K562 (cell line): ENCODE measurements at regions not wholly inside any gene's neighbourhood (a gene's known extent, or its start where the extent isn't known, plus 50 kb on each side); places are given as distances from the start of the nearest gene placed in this dataset.

ENCODE experiments used
- ATAC-seq: fragments of 200-7000 bp; cut with Tn5 transposase; 3 replicates; pipeline ENCODE4 v1.9.1; 2020; ENCODE audit warnings: moderate library complexity
- BruUV-seq: library from RNA; stranded (reverse); fragments of 400-500 nt; replicated peaks from 2 replicates; lab custom pipeline; 2021; lab: Mats Ljungman, UMichigan
- CTCF ChIA-PET: fragments of 300-600 bp; formaldehyde crosslinking; extraction: SDS; loops from one replicate; lab custom pipeline; 2021; ENCODE audit warnings: low intra/inter-chr PET ratio; lab: Yijun Ruan, JAX
- POLR2A ChIA-PET: fragments of 300-600, 350-650 bp; sonication (Branson Sonifier 250); formaldehyde crosslinking; extraction: SDS; loops from one replicate; lab custom pipeline; 2021; ENCODE audit warnings: antibody characterized with exemption, inconsistent platforms; lab: Yijun Ruan, JAX
- DNase-seq, 4 experiments: peaks; one replicate each; pipeline versions ENCODE4 v3.0.0 to v3.0.0-alpha.2; 2011 to 2018; ENCODE audit warnings: low spot score in 3 of 4, mixed read lengths in 3 of 4; ENCODE audit errors: extremely low read depth in 1 of 4
- FAIRE-seq: peaks from 2 replicates; lab custom pipeline; 2011; peaks lifted over from hg19 to GRCh38; lab: Jason Lieb, UNC
- H2AFZ ChIP-seq: 2 replicates; pipeline ENCODE4 v1.6.0; 2011; ENCODE audit warnings: low read depth, low read length, control low read depth, inconsistent platforms
- H3K27ac ChIP-seq: fragments of 200-600 bp; 3 replicates; pipeline ENCODE4 v1.8.0; 2011; ENCODE audit warnings: low read depth, mild to moderate bottlenecking, control low read depth, inconsistent platforms, low read length, moderate library complexity, mixed read lengths; ENCODE audit errors: extremely low read depth
- H3K27me3 ChIP-seq, 2 experiments: fragments of 300-600 bp in 1 of 2; 2 replicates in 1 of 2; 3 replicates in 1 of 2; pipeline versions ENCODE4 v1.6.0 to v1.8.0; 2011; ENCODE audit warnings: inconsistent platforms in 2 of 2, low read length in 2 of 2, mild to moderate bottlenecking in 1 of 2, mixed read lengths in 1 of 2, moderate library complexity in 1 of 2; ENCODE audit not compliant: control insufficient read depth in 2 of 2, insufficient read depth in 2 of 2
- H3K36me3 ChIP-seq: fragments of 300-600 bp; 3 replicates; pipeline ENCODE4 v1.8.0; 2011; ENCODE audit warnings: mild to moderate bottlenecking, low read length, inconsistent platforms; ENCODE audit not compliant: control insufficient read depth, insufficient read depth
- H3K4me1 ChIP-seq, 2 experiments: fragments of 200-600 bp in 1 of 2; replicated peaks in 1 of 2; 2 replicates in 1 of 2; 3 replicates in 1 of 2; pipeline versions ENCODE4 v1.5.1 to v1.8.0; 2011; ENCODE audit warnings: inconsistent platforms in 2 of 2, low read length in 2 of 2, mild to moderate bottlenecking in 1 of 2, mixed read lengths in 1 of 2, moderate library complexity in 1 of 2; ENCODE audit not compliant: control insufficient read depth in 2 of 2, insufficient read depth in 2 of 2
- H3K4me2 ChIP-seq: 2 replicates; pipeline ENCODE4 v1.6.1; 2011; ENCODE audit warnings: low read length, control low read depth, inconsistent platforms, mixed read lengths; ENCODE audit not compliant: insufficient read depth
- H3K4me3 ChIP-seq: fragments of 200-600 bp; sonication (generic), shearing (Covaris generic); 2 replicates; pipeline ENCODE4 v1.5.1; 2016; ENCODE audit warnings: control low read depth, inconsistent platforms
- H3K79me2 ChIP-seq: fragments of 200-600 bp; 3 replicates; pipeline ENCODE4 v1.8.0; 2011; ENCODE audit warnings: low read length, inconsistent platforms; ENCODE audit not compliant: control insufficient read depth, insufficient read depth
- H3K9ac ChIP-seq, 2 experiments: 2 replicates each; pipeline versions ENCODE4 v1.6.0 to v1.6.1; 2011; ENCODE audit warnings: low read depth in 2 of 2, low read length in 2 of 2, control low read depth in 1 of 2, inconsistent platforms in 1 of 2, mild to moderate bottlenecking in 1 of 2, mixed read lengths in 1 of 2; ENCODE audit not compliant: insufficient read depth in 1 of 2
- H3K9me1 ChIP-seq: one replicate; pipeline ENCODE4 v1.6.0; 2011; ENCODE audit warnings: inconsistent platforms, mild to moderate bottlenecking, low read length, moderate library complexity; ENCODE audit not compliant: control insufficient read depth, insufficient read depth
- H3K9me3 ChIP-seq: replicated peaks from 2 replicates; pipeline ENCODE4 v1.5.1; 2011; ENCODE audit warnings: low read depth, low read length, inconsistent platforms; ENCODE audit not compliant: control insufficient read depth, insufficient read depth
- H4K20me1 ChIP-seq: replicated peaks from 2 replicates; pipeline ENCODE4 v1.6.1; 2011; ENCODE audit warnings: low read length, inconsistent platforms, mixed read lengths; ENCODE audit not compliant: control insufficient read depth, insufficient read depth
- BDP1 ChIP-seq: IDR thresholded peaks from 3 replicates; pipeline ENCODE4 v1.6.1; 2011; ENCODE audit not compliant: insufficient read length, insufficient read depth
- CBX1 ChIP-seq: sonication (generic); IDR thresholded peaks from 2 replicates; pipeline ENCODE4 v1.6.1; 2016; ENCODE audit warnings: antibody characterized with exemption, low read depth, mild to moderate bottlenecking
- EP300 ChIP-seq: IDR thresholded peaks from 2 replicates; pipeline ENCODE4 v1.6.1; 2012; ENCODE audit warnings: low read length, improper control_type of control experiment
- ESRRA ChIP-seq: fragments of 450-650 bp; IDR thresholded peaks from 2 replicates; pipeline ENCODE4 v1.6.1; 2014; ENCODE audit warnings: low read depth, mild to moderate bottlenecking, moderate library complexity, borderline replicate concordance
- FOSL1 ChIP-seq: fragments of 200-800 bp; sonication (Bioruptor generic); conservative IDR thresholded peaks from 2 replicates; pipeline ENCODE4 v1.6.1; 2016; ENCODE audit warnings: missing genetic modification characterization, missing compliant biosample characterization
- FOXA1 ChIP-seq: fragments of 450-650 bp; IDR thresholded peaks from 2 replicates; pipeline ENCODE4 v1.6.1; 2016; ENCODE audit warnings: mild to moderate bottlenecking, borderline replicate concordance
- FOXK1 ChIP-seq: sonication (generic); formaldehyde crosslinking; IDR thresholded peaks from 2 replicates; pipeline ENCODE4 v1.8.0; 2022; ENCODE audit warnings: missing genetic modification reagents, mild to moderate bottlenecking, borderline replicate concordance
- GABPB2 ChIP-seq: fragments of 250-450 bp; sonication (Bioruptor Pico); conservative IDR thresholded peaks from 2 replicates; pipeline ENCODE4 v1.5.1; 2021; ENCODE audit warnings: mild to moderate bottlenecking
- HNRNPUL1 ChIP-seq: fragments of 200-400 bp; formaldehyde crosslinking; IDR thresholded peaks from 2 replicates; pipeline ENCODE4 v1.6.1; 2017; ENCODE audit warnings: low read length
- JUND ChIP-seq, 2 experiments: IDR thresholded peaks; 2 replicates in 1 of 2; 3 replicates in 1 of 2; pipeline ENCODE4 v1.6.1; 2011; ENCODE audit warnings: borderline replicate concordance in 2 of 2, low read depth in 2 of 2, low read length in 2 of 2, improper control_type of control experiment in 1 of 2, missing biosample characterization in 1 of 2, missing genetic modification characterization in 1 of 2, missing genetic modification reagents in 1 of 2
- SRSF3 ChIP-seq: fragments of 200-400 bp; formaldehyde crosslinking; IDR thresholded peaks from 2 replicates; pipeline ENCODE4 v1.6.1; 2016; ENCODE audit warnings: mild to moderate bottlenecking, low read length, moderate library complexity; ENCODE audit not compliant: insufficient read depth
- STAT5A ChIP-seq: IDR thresholded peaks from 2 replicates; pipeline ENCODE4 v1.6.1; 2012; ENCODE audit warnings: low read length, inconsistent platforms, borderline replicate concordance
- TBP ChIP-seq: optimal IDR thresholded peaks from 2 replicates; pipeline ENCODE3; 2011; ENCODE audit warnings: low read depth, low read length, improper control_type of control experiment
- ZC3H11A ChIP-seq: IDR thresholded peaks from 2 replicates; pipeline ENCODE4 v1.6.1; 2012; ENCODE audit warnings: low read depth, low read length, improper control_type of control experiment
- ZNF41 ChIP-seq: fragments of 250-450 bp; sonication (Bioruptor Pico); conservative IDR thresholded peaks from 2 replicates; pipeline ENCODE4 v1.4.0; 2020; ENCODE audit warnings: mild to moderate bottlenecking
- WGBS: fragments of 100-300 bp; shearing (Covaris generic); methylation state at CpG from one replicate; pipeline ENCODE4 v1.1.6; 2016; ENCODE audit warnings: low coverage, mixed read lengths; ENCODE audit not compliant: insufficient coverage; ENCODE audit errors: missing lambda C conversion rate; 5-methylcytosine and 5-hydroxymethylcytosine counted together
- in situ Hi-C: fragments of 300-500 bp; cut with MboI; formaldehyde crosslinking; loops from 4 replicates; pipeline ENCODE4 v1.15.0; 2018; ENCODE audit warnings: inconsistent platforms, mixed read lengths
- intact Hi-C: fragments of 100-400 bp; cut with micrococcal nuclease; formaldehyde crosslinking; loops from 2 replicates; pipeline ENCODE4 v1.14.2; 2022
- TF ChIP-seq, protein P1 (sequence below): sonication (generic); formaldehyde crosslinking; IDR thresholded peaks from 2 replicates; pipeline ENCODE4 v1.8.1; 2023; ENCODE audit warnings: mild to moderate bottlenecking, missing genetic modification reagents
- TF ChIP-seq, protein P2 (sequence below): fragments of 450-650 bp; formaldehyde crosslinking; IDR thresholded peaks from 2 replicates; pipeline ENCODE4 v1.4.0; 2020; ENCODE audit warnings: mild to moderate bottlenecking, moderate library complexity
- TF ChIP-seq, protein P3 (sequence below): fragments of 250-450 bp; sonication (Bioruptor Pico); IDR thresholded peaks from 2 replicates; pipeline ENCODE4 v1.5.0; 2020; ENCODE audit warnings: mild to moderate bottlenecking

DNA sequence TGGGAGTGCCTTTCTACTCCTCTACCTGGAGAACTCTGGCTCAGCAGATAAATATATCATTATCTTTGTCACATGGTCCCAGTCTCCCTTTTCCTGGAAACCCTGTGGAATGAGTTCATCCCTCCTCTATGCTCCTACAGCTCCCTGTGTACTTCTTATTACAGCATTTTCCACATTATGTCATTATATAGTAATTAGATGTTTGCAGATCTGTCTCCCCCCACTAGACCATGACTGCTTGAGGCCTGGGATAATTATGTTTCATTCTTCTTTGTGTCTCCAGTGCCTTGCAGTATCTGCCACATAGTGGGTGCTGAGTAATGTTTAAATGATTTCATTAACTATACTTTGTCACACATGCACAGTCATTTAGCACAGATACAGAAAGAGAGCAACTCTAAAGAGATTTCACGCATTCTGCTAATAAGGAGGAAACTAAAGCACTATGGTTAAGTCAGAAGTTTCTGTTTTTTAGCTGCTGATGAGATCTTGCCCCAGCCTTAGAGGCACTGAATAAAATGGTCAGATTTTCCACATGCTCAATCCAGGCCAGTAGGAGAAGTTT is 66.1 kb upstream of the DIAPH3 start:
- POLR2A ChIA-PET: no interaction called here
- TF ChIP-seq, protein P1, sequence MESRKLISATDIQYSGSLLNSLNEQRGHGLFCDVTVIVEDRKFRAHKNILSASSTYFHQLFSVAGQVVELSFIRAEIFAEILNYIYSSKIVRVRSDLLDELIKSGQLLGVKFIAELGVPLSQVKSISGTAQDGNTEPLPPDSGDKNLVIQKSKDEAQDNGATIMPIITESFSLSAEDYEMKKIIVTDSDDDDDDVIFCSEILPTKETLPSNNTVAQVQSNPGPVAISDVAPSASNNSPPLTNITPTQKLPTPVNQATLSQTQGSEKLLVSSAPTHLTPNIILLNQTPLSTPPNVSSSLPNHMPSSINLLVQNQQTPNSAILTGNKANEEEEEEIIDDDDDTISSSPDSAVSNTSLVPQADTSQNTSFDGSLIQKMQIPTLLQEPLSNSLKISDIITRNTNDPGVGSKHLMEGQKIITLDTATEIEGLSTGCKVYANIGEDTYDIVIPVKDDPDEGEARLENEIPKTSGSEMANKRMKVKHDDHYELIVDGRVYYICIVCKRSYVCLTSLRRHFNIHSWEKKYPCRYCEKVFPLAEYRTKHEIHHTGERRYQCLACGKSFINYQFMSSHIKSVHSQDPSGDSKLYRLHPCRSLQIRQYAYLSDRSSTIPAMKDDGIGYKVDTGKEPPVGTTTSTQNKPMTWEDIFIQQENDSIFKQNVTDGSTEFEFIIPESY (CRISPR knock-in tag): no peak
- no peak for TF ChIP-seq GABPB2 (CRISPR knock-in tag)
- TF ChIP-seq, protein P2, sequence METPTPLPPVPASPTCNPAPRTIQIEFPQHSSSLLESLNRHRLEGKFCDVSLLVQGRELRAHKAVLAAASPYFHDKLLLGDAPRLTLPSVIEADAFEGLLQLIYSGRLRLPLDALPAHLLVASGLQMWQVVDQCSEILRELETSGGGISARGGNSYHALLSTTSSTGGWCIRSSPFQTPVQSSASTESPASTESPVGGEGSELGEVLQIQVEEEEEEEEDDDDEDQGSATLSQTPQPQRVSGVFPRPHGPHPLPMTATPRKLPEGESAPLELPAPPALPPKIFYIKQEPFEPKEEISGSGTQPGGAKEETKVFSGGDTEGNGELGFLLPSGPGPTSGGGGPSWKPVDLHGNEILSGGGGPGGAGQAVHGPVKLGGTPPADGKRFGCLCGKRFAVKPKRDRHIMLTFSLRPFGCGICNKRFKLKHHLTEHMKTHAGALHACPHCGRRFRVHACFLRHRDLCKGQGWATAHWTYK (CRISPR knock-in tag): no peak
- peak; percentile 40 for TF ChIP-seq EP300
- no peak for TF ChIP-seq FOXA1
- no peak for TF ChIP-seq BDP1
- TF ChIP-seq JUND (IDR thresholded peaks at IDR 0.05; ENCODE audit: borderline replicate concordance, low read depth, low read length): peak; percentile 65; the same call in 1 of the 2 replicates
- TF ChIP-seq JUND (tag; IDR thresholded peaks at IDR 0.05; ENCODE audit: borderline replicate concordance, low read depth, low read length): peak; percentile 33; the same call in 1 of the 3 replicates
- no peak for TF ChIP-seq SRSF3
- TF ChIP-seq FOXK1 (CRISPR knock-in tag): no peak
- no peak for TF ChIP-seq ZNF41 (CRISPR knock-in tag)
- TF ChIP-seq STAT5A: 0 out of 2 replicates have a peak, but pooled peaks have one; percentile 19
- TF ChIP-seq ZC3H11A: no peak
- TF ChIP-seq, protein P3, sequence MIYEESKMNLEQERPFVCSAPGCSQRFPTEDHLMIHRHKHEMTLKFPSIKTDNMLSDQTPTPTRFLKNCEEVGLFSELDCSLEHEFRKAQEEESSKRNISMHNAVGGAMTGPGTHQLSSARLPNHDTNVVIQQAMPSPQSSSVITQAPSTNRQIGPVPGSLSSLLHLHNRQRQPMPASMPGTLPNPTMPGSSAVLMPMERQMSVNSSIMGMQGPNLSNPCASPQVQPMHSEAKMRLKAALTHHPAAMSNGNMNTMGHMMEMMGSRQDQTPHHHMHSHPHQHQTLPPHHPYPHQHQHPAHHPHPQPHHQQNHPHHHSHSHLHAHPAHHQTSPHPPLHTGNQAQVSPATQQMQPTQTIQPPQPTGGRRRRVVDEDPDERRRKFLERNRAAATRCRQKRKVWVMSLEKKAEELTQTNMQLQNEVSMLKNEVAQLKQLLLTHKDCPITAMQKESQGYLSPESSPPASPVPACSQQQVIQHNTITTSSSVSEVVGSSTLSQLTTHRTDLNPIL (CRISPR knock-in tag): no peak
- TF ChIP-seq CBX1: no peak
- peak; percentile 29; the same call in 1 of the 2 replicates for TF ChIP-seq FOSL1
- TF ChIP-seq HNRNPUL1: no peak
- TF ChIP-seq TBP: no peak
- no peak for TF ChIP-seq ESRRA

More for the DNA sequence above, 66.1 kb upstream of the DIAPH3 start:
- Histone ChIP-seq H4K20me1 (no peaks in the 10 kb centered on the region), H3K9me3 (no peaks in the 10 kb centered on the region), H3K36me3 (no peaks in the 10 kb centered on the region), H3K4me1 (peaks cover 2 to 32% of the 10 kb centered on the region in 2 experiments; a peak in 3 of 5 replicates), H3K4me3 (no peak overlapping the region), H3K79me2 (no peaks in the 10 kb centered on the region), H2AFZ (no peak overlapping the region), H3K4me2 (peak overlapping the region; percentile 35), H3K9ac (no peak overlapping the region), H3K9me1 (no peaks in the 10 kb centered on the region), H3K27me3 (no peaks in the 10 kb centered on the region), H3K27ac (no peak overlapping the region; the same call in 2 of the 3 replicates)
- intact Hi-C loops: loop anchor here (5.0 to 10.0 kb wide), 4 partner anchors 67 to 835 kb away; partner anchors contain the start of gene DIAPH3
- BruUV-seq: no TSS peak
- FAIRE-seq: peak; percentile 29
- peak; percentile 60 for ATAC-seq
- CTCF ChIA-PET: no interaction called here
- peak in 2 of 4 experiments; percentile 20 to 55 for DNase-seq
- 0% methylated on average over 1 of the region's 1 CpG for WGBS
- in situ Hi-C loops: no loop called here
